ENCODE measurements at regions not wholly inside any gene's neighbourhood (a gene's known extent, or its start where the extent isn't known, plus 50 kb on each side); places are given as distances from the start of the nearest gene placed in this dataset.
"Not testable (repeated sequence)": the region's sequence is repeated elsewhere in the genome, so short reads cannot be mapped to it uniquely, and the experiment has no call there.

- not testable (repeated sequence) for H3K27ac ChIP-seq (ENCODE audit: low read length); H3K9me2 ChIP-seq (ENCODE audit: insufficient read depth, low read length); H3K9me3 ChIP-seq (ENCODE audit: low read length); H3K36me3 ChIP-seq (ENCODE audit: insufficient read depth, low read length); H3K4me3 ChIP-seq (ENCODE audit: low read length); H4K20me1 ChIP-seq (ENCODE audit: insufficient read depth); H2AFZ ChIP-seq (ENCODE audit: low read depth, low read length); H3K4me2 ChIP-seq (ENCODE audit: low read length); H3K79me2 ChIP-seq (replicated peaks; ENCODE audit: insufficient read depth, low read length); H3F3A ChIP-seq (ENCODE audit: insufficient read depth, low read length, poor library complexity, severe bottlenecking); H3K9ac ChIP-seq (ENCODE audit: low read length); H3K27me3 ChIP-seq (ENCODE audit: insufficient read depth, low read depth, low read length)
Measured at GRCh38 chr1:120941066-120941465, 51.5 kb downstream of the PPIAL4A start.

GRCh38 chr1:120941836-120942217 is 52.3 kb downstream of the PPIAL4A start:
- H3F3A ChIP-seq (ENCODE audit: insufficient read depth, low read length, poor library complexity, severe bottlenecking); H2AFZ ChIP-seq (ENCODE audit: low read depth, low read length); H3K4me2 ChIP-seq (ENCODE audit: low read length); H3K9ac ChIP-seq (ENCODE audit: low read length); H3K79me2 ChIP-seq (replicated peaks; ENCODE audit: insufficient read depth, low read length); H3K27me3 ChIP-seq (ENCODE audit: insufficient read depth, low read depth, low read length); H3K27ac ChIP-seq (ENCODE audit: low read length); H4K20me1 ChIP-seq (ENCODE audit: insufficient read depth); H3K9me2 ChIP-seq (ENCODE audit: insufficient read depth, low read length); H3K36me3 ChIP-seq (ENCODE audit: insufficient read depth, low read length); H3K9me3 ChIP-seq (ENCODE audit: low read length): not testable (repeated sequence)
- peak overlapping the region; percentile 62 for H3K4me3 ChIP-seq (ENCODE audit: low read length)

GRCh38 chr1:120942218-120942944 is 52.8 kb downstream of the PPIAL4A start:
- H3K27ac ChIP-seq (ENCODE audit: low read length); H3K4me2 ChIP-seq (ENCODE audit: low read length); H3K9me2 ChIP-seq (ENCODE audit: insufficient read depth, low read length); H3K36me3 ChIP-seq (ENCODE audit: insufficient read depth, low read length); H3F3A ChIP-seq (ENCODE audit: insufficient read depth, low read length, poor library complexity, severe bottlenecking); H3K79me2 ChIP-seq (replicated peaks; ENCODE audit: insufficient read depth, low read length); H4K20me1 ChIP-seq (ENCODE audit: insufficient read depth); H2AFZ ChIP-seq (ENCODE audit: low read depth, low read length); H3K27me3 ChIP-seq (ENCODE audit: insufficient read depth, low read depth, low read length); H3K9me3 ChIP-seq (ENCODE audit: low read length): not testable (repeated sequence)
- peak; percentile 27 for TF ChIP-seq POLR2AphosphoS5 (IDR thresholded peaks at IDR 0.05)
- peak overlapping the region; percentile 36 for H3K9ac ChIP-seq (ENCODE audit: low read length)
- peak overlapping the region; percentile 62 for H3K4me3 ChIP-seq (ENCODE audit: low read length)

GRCh38 chr1:120942945-120943319 is 53.4 kb downstream of the PPIAL4A start:
- H3F3A ChIP-seq (ENCODE audit: insufficient read depth, low read length, poor library complexity, severe bottlenecking); H3K4me3 ChIP-seq (ENCODE audit: low read length); H3K36me3 ChIP-seq (ENCODE audit: insufficient read depth, low read length); H3K27ac ChIP-seq (ENCODE audit: low read length); H3K4me2 ChIP-seq (ENCODE audit: low read length); H3K27me3 ChIP-seq (ENCODE audit: insufficient read depth, low read depth, low read length); H4K20me1 ChIP-seq (ENCODE audit: insufficient read depth); H2AFZ ChIP-seq (ENCODE audit: low read depth, low read length); H3K9me3 ChIP-seq (ENCODE audit: low read length); H3K9ac ChIP-seq (ENCODE audit: low read length); H3K79me2 ChIP-seq (replicated peaks; ENCODE audit: insufficient read depth, low read length); H3K9me2 ChIP-seq (ENCODE audit: insufficient read depth, low read length): not testable (repeated sequence)

- not testable (repeated sequence) for H3K79me2 ChIP-seq (replicated peaks; ENCODE audit: insufficient read depth, low read length); H2AFZ ChIP-seq (ENCODE audit: low read depth, low read length); H3K4me3 ChIP-seq (ENCODE audit: low read length); H3K9me2 ChIP-seq (ENCODE audit: insufficient read depth, low read length); H3K36me3 ChIP-seq (ENCODE audit: insufficient read depth, low read length); H3K4me2 ChIP-seq (ENCODE audit: low read length); H4K20me1 ChIP-seq (ENCODE audit: insufficient read depth); H3K9me3 ChIP-seq (ENCODE audit: low read length); H3K9ac ChIP-seq (ENCODE audit: low read length); H3F3A ChIP-seq (ENCODE audit: insufficient read depth, low read length, poor library complexity, severe bottlenecking); H3K27ac ChIP-seq (ENCODE audit: low read length); H3K27me3 ChIP-seq (ENCODE audit: insufficient read depth, low read depth, low read length)
Measured at GRCh38 chr1:120944691-120945090, 55.1 kb downstream of the PPIAL4A start.

GRCh38 chr1:120945122-120945521 is 55.6 kb downstream of the PPIAL4A start:
- not testable (repeated sequence) for H3F3A ChIP-seq (ENCODE audit: insufficient read depth, low read length, poor library complexity, severe bottlenecking); H3K27ac ChIP-seq (ENCODE audit: low read length); H4K20me1 ChIP-seq (ENCODE audit: insufficient read depth); H3K36me3 ChIP-seq (ENCODE audit: insufficient read depth, low read length); H3K9ac ChIP-seq (ENCODE audit: low read length); H3K9me2 ChIP-seq (ENCODE audit: insufficient read depth, low read length); H2AFZ ChIP-seq (ENCODE audit: low read depth, low read length); H3K4me2 ChIP-seq (ENCODE audit: low read length); H3K4me3 ChIP-seq (ENCODE audit: low read length); H3K79me2 ChIP-seq (replicated peaks; ENCODE audit: insufficient read depth, low read length); H3K27me3 ChIP-seq (ENCODE audit: insufficient read depth, low read depth, low read length); H3K9me3 ChIP-seq (ENCODE audit: low read length)

- H3K36me3 ChIP-seq (ENCODE audit: insufficient read depth, low read length); H3K9me2 ChIP-seq (ENCODE audit: insufficient read depth, low read length); H3F3A ChIP-seq (ENCODE audit: insufficient read depth, low read length, poor library complexity, severe bottlenecking); H4K20me1 ChIP-seq (ENCODE audit: insufficient read depth); H3K4me3 ChIP-seq (ENCODE audit: low read length); H3K4me2 ChIP-seq (ENCODE audit: low read length); H3K27ac ChIP-seq (ENCODE audit: low read length); H3K79me2 ChIP-seq (replicated peaks; ENCODE audit: insufficient read depth, low read length); H3K9ac ChIP-seq (ENCODE audit: low read length); H2AFZ ChIP-seq (ENCODE audit: low read depth, low read length); H3K27me3 ChIP-seq (ENCODE audit: insufficient read depth, low read depth, low read length); H3K9me3 ChIP-seq (ENCODE audit: low read length): not testable (repeated sequence)
Measured at GRCh38 chr1:120947114-120947513, 57.5 kb downstream of the PPIAL4A start.

- H3K27ac ChIP-seq (ENCODE audit: low read length); H3K9ac ChIP-seq (ENCODE audit: low read length); H3K4me2 ChIP-seq (ENCODE audit: low read length); H3K27me3 ChIP-seq (ENCODE audit: insufficient read depth, low read depth, low read length); H3K36me3 ChIP-seq (ENCODE audit: insufficient read depth, low read length); H3K79me2 ChIP-seq (replicated peaks; ENCODE audit: insufficient read depth, low read length); H4K20me1 ChIP-seq (ENCODE audit: insufficient read depth); H3F3A ChIP-seq (ENCODE audit: insufficient read depth, low read length, poor library complexity, severe bottlenecking); H3K4me3 ChIP-seq (ENCODE audit: low read length); H2AFZ ChIP-seq (ENCODE audit: low read depth, low read length); H3K9me2 ChIP-seq (ENCODE audit: insufficient read depth, low read length); H3K9me3 ChIP-seq (ENCODE audit: low read length): not testable (repeated sequence)
Measured at GRCh38 chr1:120949724-120950123, 60.2 kb downstream of the PPIAL4A start.
